Left kidney (tissue), 1 donor: ENCODE measurements at regions not wholly inside any gene's neighbourhood (a gene's known extent, or its start where the extent isn't known, plus 50 kb on each side); places are given as distances from the start of the nearest gene placed in this dataset.

Experiments used
- DNase-seq: peaks from one replicate; pipeline ENCODE4 v3.0.0-alpha.2; 2013

GRCh38 chr1:88228114-88228513 lies 456.0 kb upstream of the PKN2 start:
- DNase-seq: no peak

DNA sequence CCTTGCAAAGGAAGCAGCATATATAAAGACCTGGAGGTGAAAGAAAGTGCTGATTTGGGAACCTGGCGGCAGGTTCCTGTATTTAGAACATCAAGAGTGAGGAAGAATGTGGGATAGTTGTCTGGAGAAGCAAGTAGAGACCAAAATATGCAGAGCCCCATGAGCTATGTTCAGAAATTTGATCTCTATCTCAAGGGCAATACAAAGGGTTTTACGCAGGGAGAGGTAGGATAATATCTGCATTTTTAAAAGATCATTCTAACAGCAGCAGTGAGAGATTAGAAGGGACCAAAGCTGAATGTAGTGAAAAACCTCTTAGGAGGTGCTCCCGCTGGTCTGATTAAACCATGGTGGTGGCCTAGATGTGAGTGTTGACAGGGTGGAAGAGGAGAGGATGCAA lies 453.9 kb upstream of the PKN2 start:
- DNase-seq: no peak

GRCh38 chr1:88237058-88237457 lies 447.0 kb upstream of the PKN2 start:
- no peak for DNase-seq

DNA sequence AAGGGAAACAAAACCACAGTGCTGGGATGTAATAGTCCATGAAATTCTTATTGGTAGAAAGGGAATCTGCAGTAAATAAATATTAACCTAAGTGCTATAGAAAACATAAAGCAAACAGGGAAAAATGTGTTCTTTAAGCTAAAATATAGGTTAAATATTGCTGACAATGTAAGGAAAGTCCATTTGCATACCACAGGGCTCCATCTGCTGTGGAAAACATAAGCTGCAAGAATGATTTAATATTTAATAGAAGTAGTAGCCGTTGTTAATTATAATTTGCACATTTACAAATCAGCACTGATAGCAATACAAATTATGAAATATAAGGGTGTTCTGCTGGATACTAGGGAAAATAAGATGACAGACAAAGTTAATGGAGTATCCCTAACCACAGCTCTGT lies 444.9 kb upstream of the PKN2 start:
- no peak for DNase-seq

DNA sequence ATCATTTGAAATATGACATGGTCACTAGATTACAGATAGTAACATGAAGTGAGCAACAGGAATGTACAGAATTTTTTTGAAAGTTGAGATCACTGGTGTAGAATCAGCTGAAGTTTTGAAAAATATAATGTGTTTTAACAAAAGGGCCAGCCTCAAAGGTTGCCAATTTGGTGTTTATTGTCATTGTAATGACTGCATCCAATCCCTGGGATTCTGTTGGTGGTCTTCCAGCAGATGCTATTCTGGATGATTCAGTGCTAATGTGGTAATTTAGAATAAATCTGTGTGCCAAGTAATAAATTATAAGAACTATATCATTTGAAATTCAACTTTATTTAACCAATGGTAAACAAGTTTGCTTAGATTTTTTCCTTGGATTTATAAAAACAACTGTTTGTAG lies 436.4 kb upstream of the PKN2 start:
- no peak for DNase-seq

GRCh38 chr1:88250915-88251314 lies 433.2 kb upstream of the PKN2 start:
- no peak for DNase-seq

DNA sequence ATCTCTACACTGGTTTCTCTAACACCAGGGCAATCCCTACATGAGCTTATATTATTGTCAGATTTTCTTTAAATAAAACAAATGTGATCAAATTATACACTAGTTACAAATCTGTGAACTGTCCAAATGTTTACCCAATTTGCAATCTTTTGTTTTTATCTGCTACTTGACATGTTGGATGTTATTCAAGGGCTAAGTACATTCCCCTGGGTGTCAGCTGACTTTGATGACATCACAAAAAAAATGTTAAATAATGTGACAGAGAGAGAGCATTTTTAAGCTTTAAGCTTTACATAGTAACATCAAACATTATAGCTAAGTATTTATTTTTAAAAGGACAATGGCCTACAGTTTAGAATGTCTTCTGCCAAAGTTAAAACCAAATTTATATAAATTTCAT lies 431.3 kb upstream of the PKN2 start:
- DNase-seq: no peak

- no peak for DNase-seq
Measured at GRCh38 chr1:88265606-88266005, 418.5 kb upstream of the PKN2 start.

DNA sequence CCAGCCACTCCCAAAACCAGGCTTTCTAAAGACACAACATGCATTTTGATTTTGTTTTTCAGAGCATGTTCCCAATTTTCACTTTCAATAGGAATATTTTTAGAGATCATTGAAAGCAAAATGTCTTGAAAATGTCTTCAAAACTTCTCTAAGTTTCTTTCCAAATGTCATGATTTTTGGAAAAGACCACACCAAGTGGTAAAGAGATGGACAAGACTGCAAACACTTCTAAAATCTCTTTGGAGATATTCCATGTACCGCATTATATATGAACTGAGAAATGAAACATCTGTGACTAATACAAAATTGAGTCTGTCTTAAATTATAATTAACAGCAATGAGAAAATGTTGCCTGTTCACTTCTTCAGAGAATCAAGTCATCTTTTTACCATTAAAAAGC lies 418.0 kb upstream of the PKN2 start:
- no peak for DNase-seq

- no peak for DNase-seq
Measured at GRCh38 chr1:88272216-88272615, 411.9 kb upstream of the PKN2 start.

DNA sequence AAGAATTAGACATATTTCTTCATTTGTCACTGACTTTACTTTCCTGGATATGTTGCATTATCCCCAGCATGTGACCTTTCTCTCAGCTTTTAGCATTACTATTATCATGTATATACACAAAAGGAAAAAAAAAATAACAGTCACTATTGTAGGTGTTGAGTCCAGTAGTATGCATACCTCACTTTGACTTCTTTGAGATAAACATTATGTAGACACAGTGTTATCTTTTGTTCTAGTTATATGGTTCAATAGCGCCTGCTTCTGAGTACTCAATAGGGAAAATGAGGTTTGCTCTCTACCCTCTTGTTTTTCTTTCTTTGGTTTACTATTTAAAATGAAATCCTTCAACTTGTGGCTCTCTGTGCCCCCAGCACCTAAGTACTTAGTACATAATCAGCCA lies 409.6 kb upstream of the PKN2 start:
- DNase-seq: no peak

- DNase-seq: no peak
Measured at GRCh38 chr1:88275259-88275862, 408.7 kb upstream of the PKN2 start.

DNA sequence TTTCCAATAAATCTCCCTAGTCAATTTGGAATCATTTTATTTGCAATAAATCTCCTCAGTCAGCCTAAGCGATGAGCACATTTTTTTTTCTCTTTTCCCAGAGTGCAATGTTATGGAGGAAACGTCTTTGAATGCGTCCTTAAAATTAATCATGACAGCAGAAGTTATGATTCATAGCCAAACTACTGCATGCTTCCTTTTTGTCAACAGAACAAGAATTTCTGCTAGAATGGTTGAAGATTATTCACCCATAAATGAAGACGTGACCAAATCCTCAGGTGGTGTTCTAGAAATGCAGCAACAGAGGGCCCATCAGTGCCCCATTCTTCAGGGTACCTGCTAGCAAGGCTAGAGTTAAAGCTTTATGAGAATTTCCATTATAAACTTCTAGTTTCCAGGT lies 407.9 kb upstream of the PKN2 start:
- no peak for DNase-seq

- DNase-seq: no peak
Measured at GRCh38 chr1:88284066-88284465, 400.0 kb upstream of the PKN2 start.

GRCh38 chr1:88284666-88285366 lies 399.3 kb upstream of the PKN2 start:
- no peak for DNase-seq

GRCh38 chr1:88286716-88287115 lies 397.4 kb upstream of the PKN2 start:
- no peak for DNase-seq

DNA sequence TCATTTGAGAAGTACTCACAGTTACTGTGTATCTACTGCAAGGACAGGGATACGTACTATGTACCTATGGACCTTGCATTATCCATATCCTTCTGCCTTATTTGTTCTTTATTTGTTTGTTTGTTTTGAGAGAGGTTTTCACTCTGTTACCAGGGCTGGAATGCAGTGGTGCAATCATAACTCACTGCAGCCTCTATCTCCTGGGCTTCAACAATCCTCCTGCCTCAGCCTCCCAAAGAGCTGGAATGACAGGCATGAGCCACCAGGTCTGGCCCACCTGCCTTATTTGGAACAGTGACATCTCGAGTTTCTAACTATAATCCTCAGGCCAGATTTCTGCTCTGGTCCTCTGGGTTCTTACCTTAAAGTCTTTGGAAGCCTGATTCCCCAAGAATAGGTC lies 395.5 kb upstream of the PKN2 start:
- DNase-seq: no peak

GRCh38 chr1:88289401-88290102 lies 394.5 kb upstream of the PKN2 start:
- DNase-seq: no peak

- DNase-seq: no peak
Measured at GRCh38 chr1:88291611-88292354, 392.3 kb upstream of the PKN2 start.

- DNase-seq: no peak
Measured at GRCh38 chr1:88293691-88294190, 390.3 kb upstream of the PKN2 start.

DNA sequence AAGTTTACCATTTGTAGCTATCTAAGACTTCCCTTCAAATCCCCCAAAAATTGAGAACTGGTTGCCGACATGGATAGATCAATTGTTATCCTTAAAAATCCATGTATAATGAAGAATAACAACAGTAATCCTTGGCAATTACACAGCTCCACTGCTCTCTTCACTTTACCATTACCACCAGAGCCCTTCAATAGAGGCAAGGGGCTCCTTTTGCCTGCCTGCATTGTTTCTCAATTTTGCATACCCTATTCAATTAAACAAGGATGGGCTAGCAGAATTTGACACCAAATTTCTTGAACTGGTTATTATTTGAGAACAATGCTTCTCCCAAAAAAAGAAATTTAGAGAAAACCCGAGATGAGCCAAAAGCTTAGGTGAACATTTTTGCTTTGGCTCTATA lies 387.8 kb upstream of the PKN2 start:
- DNase-seq: no peak

GRCh38 chr1:88296642-88297041 lies 387.4 kb upstream of the PKN2 start:
- no peak for DNase-seq

- no peak for DNase-seq
Measured at GRCh38 chr1:88298506-88298905, 385.6 kb upstream of the PKN2 start.
